ENCODE measurements at regions not wholly inside any gene's neighbourhood (a gene's known extent, or its start where the extent isn't known, plus 50 kb on each side); places are given as distances from the start of the nearest gene placed in this dataset.

- TF ChIP-seq POLR2A (IDR thresholded peaks at IDR 0.05) (no peak), CTCF (IDR thresholded peaks at IDR 0.05) (no peak), POLR2AphosphoS5 (IDR thresholded peaks at IDR 0.05) (no peak)
- no peak for DNase-seq (ENCODE audit: low spot score in 2 of 2)
- no peaks in the 10 kb centered on the region for H3K36me3 ChIP-seq
Observed at GRCh38 chr12:4084573-4084972, 189.0 kb upstream of the CCND2 start.

GRCh38 chr12:4082809-4083403 is 190.7 kb upstream of the CCND2 start:
- H3K4me3 ChIP-seq = no peak overlapping the region
- no peak for TF ChIP-seq POLR2A (IDR thresholded peaks at IDR 0.05)
- TF ChIP-seq POLR2AphosphoS5 (IDR thresholded peaks at IDR 0.05) = no peak
- no peak for TF ChIP-seq CTCF (IDR thresholded peaks at IDR 0.05)
- intact Hi-C loops (cut with DNase I; ENCODE audit: low total_unique reads) = no loop called here
- DNase-seq (ENCODE audit: low spot score in 2 of 2) = no peak
- no peaks in the 10 kb centered on the region for H3K9me3 ChIP-seq
- H3K27me3 ChIP-seq = no peaks in the 10 kb centered on the region
- no peaks in the 10 kb centered on the region for H3K4me1 ChIP-seq
- no peaks in the 10 kb centered on the region for H3K36me3 ChIP-seq
- no peak overlapping the region for H3K27ac ChIP-seq

More at GRCh38 chr12:4084573-4084972, 189.0 kb upstream of the CCND2 start:
- Histone ChIP-seq H3K4me1 (no peaks in the 10 kb centered on the region), H3K27ac (no peak overlapping the region), H3K27me3 (no peaks in the 10 kb centered on the region), H3K4me3 (no peak overlapping the region), H3K9me3 (no peaks in the 10 kb centered on the region)
- intact Hi-C loops (cut with DNase I; ENCODE audit: low total_unique reads) = no loop called here

GRCh38 chr12:4080213-4080612 is 193.3 kb upstream of the CCND2 start:
- Histone ChIP-seq H3K27ac (no peak overlapping the region), H3K27me3 (no peaks in the 10 kb centered on the region), H3K36me3 (no peaks in the 10 kb centered on the region), H3K4me3 (no peak overlapping the region), H3K4me1 (no peaks in the 10 kb centered on the region), H3K9me3 (no peaks in the 10 kb centered on the region)
- TF ChIP-seq POLR2A (IDR thresholded peaks at IDR 0.05) (no peak), CTCF (IDR thresholded peaks at IDR 0.05) (no peak), POLR2AphosphoS5 (IDR thresholded peaks at IDR 0.05) (no peak)
- intact Hi-C loops (cut with DNase I; ENCODE audit: low total_unique reads) = no loop called here
- DNase-seq (ENCODE audit: low spot score in 2 of 2) = no peak

- intact Hi-C loops (cut with DNase I; ENCODE audit: low total_unique reads) = no loop called here
- TF ChIP-seq CTCF (IDR thresholded peaks at IDR 0.05) = no peak
Observed at GRCh38 chr12:4074129-4074528, 199.4 kb upstream of the CCND2 start.

GRCh38 chr12:4069670-4070010 is 196.4 kb upstream of the PARP11 start:
- Histone ChIP-seq H3K9me3 (no peaks in the 10 kb centered on the region), H3K36me3 (no peaks in the 10 kb centered on the region), H3K27ac (no peak overlapping the region), H3K4me1 (no peaks in the 10 kb centered on the region), H3K4me3 (no peak overlapping the region), H3K27me3 (peaks cover 0 to 3% of the 10 kb centered on the region in 2 donors)
- intact Hi-C loops (cut with DNase I; ENCODE audit: low total_unique reads) = no loop called here
- no peak for DNase-seq (ENCODE audit: low spot score in 2 of 2)
- TF ChIP-seq POLR2AphosphoS5 (IDR thresholded peaks at IDR 0.05) (no peak), POLR2A (IDR thresholded peaks at IDR 0.05) (no peak), CTCF (IDR thresholded peaks at IDR 0.05) (no peak)

More at GRCh38 chr12:4074129-4074528, 199.4 kb upstream of the CCND2 start:
- H3K4me3 ChIP-seq = no peak overlapping the region
- no peak for DNase-seq (ENCODE audit: low spot score in 2 of 2)
- no peaks in the 10 kb centered on the region for H3K27me3 ChIP-seq
- no peaks in the 10 kb centered on the region for H3K4me1 ChIP-seq
- no peak overlapping the region for H3K27ac ChIP-seq
- H3K9me3 ChIP-seq = no peaks in the 10 kb centered on the region
- H3K36me3 ChIP-seq = no peaks in the 10 kb centered on the region

Measured in breast epithelium (tissue), 4 donors.